ENCODE measurements at regions not wholly inside any gene's neighbourhood (a gene's known extent, or its start where the extent isn't known, plus 50 kb on each side); places are given as distances from the start of the nearest gene placed in this dataset.

GRCh38 chr18:76567835-76568445 is 72.9 kb upstream of the ZNF516 start:
- DNase-seq, result no peak

GRCh38 chr18:76566987-76567386 is 71.9 kb upstream of the ZNF516 start:
- no peak for DNase-seq

- DNase-seq, result peak; percentile 36
Measured at GRCh38 chr18:76565238-76566173, 70.5 kb upstream of the ZNF516 start.

- no peak for DNase-seq
Measured at GRCh38 chr18:76564655-76565237, 69.7 kb upstream of the ZNF516 start.

GRCh38 chr18:76564117-76564516 is 69.1 kb upstream of the ZNF516 start:
- DNase-seq, result no peak

- DNase-seq, result no peak
Measured at GRCh38 chr18:76562286-76563122, 67.5 kb upstream of the ZNF516 start.

GRCh38 chr18:76558881-76559667 is 64.0 kb upstream of the ZNF516 start:
- peak; percentile 35 for DNase-seq

- DNase-seq, result no peak
Measured at GRCh38 chr18:76557026-76557575, 62.1 kb upstream of the ZNF516 start.

GRCh38 chr18:76554547-76555222 is 59.6 kb upstream of the ZNF516 start:
- peak; percentile 33 for DNase-seq

GRCh38 chr18:76553715-76554546 is 58.9 kb upstream of the ZNF516 start:
- DNase-seq, result peak; percentile 35

GRCh38 chr18:76548541-76548940 is 53.5 kb upstream of the ZNF516 start:
- no peak for DNase-seq

GRCh38 chr18:76547296-76547695 is 52.3 kb upstream of the ZNF516 start:
- DNase-seq, result no peak

GRCh38 chr18:76546436-76546835 is 51.4 kb upstream of the ZNF516 start:
- DNase-seq, result no peak

GRCh38 chr18:76546088-76546435 is 51.0 kb upstream of the ZNF516 start:
- no peak for DNase-seq

GRCh38 chr18:76545433-76546087 is 50.5 kb upstream of the ZNF516 start:
- no peak for DNase-seq

GRCh38 chr18:76544511-76545345 is 49.7 kb upstream of the ZNF516 start:
- no peak for DNase-seq

Data from NCI-H526 treated with DMSO at 0.1 percent for 48 hours (cell line).